ENCODE measurements at regions not wholly inside any gene's neighbourhood (a gene's known extent, or its start where the extent isn't known, plus 50 kb on each side); places are given as distances from the start of the nearest gene placed in this dataset.

DNA sequence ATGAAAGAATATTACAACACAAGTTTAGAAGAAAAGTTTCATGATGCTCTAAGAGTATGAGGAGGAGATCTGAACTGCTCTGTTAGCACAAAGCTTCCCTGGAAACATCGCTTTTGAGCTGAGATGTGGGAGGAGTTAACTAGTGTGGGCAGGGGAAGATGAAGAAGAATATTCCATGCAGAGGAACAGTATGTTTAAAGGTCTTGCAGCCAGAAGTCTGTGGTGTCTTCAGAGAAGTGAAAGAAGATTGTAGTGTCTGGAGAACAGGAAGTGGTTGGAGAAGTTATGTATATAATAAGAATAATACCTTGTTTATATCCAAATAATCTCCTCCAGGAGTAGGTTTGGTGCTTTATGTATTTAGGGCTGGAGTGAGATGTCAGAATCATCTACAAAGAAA, 406.7 kb downstream of the MAN2A1 start:
- peaks cover 11% of the 10 kb centered on the region for H3K4me1 ChIP-seq
- TF ChIP-seq Cebpa-rat (IDR thresholded peaks at IDR 0.05) = no peak
- H3K27ac ChIP-seq = no peak overlapping the region
- H3K9me3 ChIP-seq = no peaks in the 10 kb centered on the region
- H3K36me3 ChIP-seq = no peaks in the 10 kb centered on the region
- H3K4me2 ChIP-seq = 0 out of 2 replicates have a peak overlapping the region, but pooled peaks have one; percentile 19
- H3K9ac ChIP-seq = no peak overlapping the region
- no peaks in the 10 kb centered on the region for H4K20me1 ChIP-seq
- no peak overlapping the region for H3K4me3 ChIP-seq
- H3K27me3 ChIP-seq = no peaks in the 10 kb centered on the region

GRCh38 chr5:110099572-110099971, 409.8 kb downstream of the MAN2A1 start:
- H3K27me3 ChIP-seq = no peaks in the 10 kb centered on the region
- no peaks in the 10 kb centered on the region for H3K9me3 ChIP-seq
- H3K9ac ChIP-seq = no peak overlapping the region
- H3K36me3 ChIP-seq = no peaks in the 10 kb centered on the region
- no peak overlapping the region for H3K4me3 ChIP-seq
- TF ChIP-seq Cebpa-rat (IDR thresholded peaks at IDR 0.05) = no peak
- H3K27ac ChIP-seq = no peak overlapping the region
- no peak overlapping the region for H3K4me2 ChIP-seq
- H3K4me1 ChIP-seq = peaks cover 18% of the 10 kb centered on the region
- no peaks in the 10 kb centered on the region for H4K20me1 ChIP-seq

- Histone ChIP-seq H3K4me3 (no peak overlapping the region), H3K4me1 (peaks cover 8% of the 10 kb centered on the region), H3K9me3 (no peaks in the 10 kb centered on the region), H3K9ac (no peak overlapping the region), H3K27me3 (no peaks in the 10 kb centered on the region), H3K4me2 (no peak overlapping the region), H3K36me3 (no peaks in the 10 kb centered on the region), H3K27ac (no peak overlapping the region), H4K20me1 (no peaks in the 10 kb centered on the region)
- no peak for TF ChIP-seq Cebpa-rat (IDR thresholded peaks at IDR 0.05)
These were observed 413.4 kb downstream of the MAN2A1 start for GRCh38 chr5:110103081-110103480.

GRCh38 chr5:110104060-110104725, 414.5 kb downstream of the MAN2A1 start:
- no peaks in the 10 kb centered on the region for H3K36me3 ChIP-seq
- H3K27ac ChIP-seq = no peak overlapping the region
- H3K4me1 ChIP-seq = peaks cover 8% of the 10 kb centered on the region
- no peak overlapping the region for H3K9ac ChIP-seq
- H3K9me3 ChIP-seq = no peaks in the 10 kb centered on the region
- H4K20me1 ChIP-seq = no peaks in the 10 kb centered on the region
- no peak overlapping the region for H3K4me3 ChIP-seq
- H3K4me2 ChIP-seq = peak overlapping the region; percentile 47
- no peak for TF ChIP-seq Cebpa-rat (IDR thresholded peaks at IDR 0.05)
- no peaks in the 10 kb centered on the region for H3K27me3 ChIP-seq

DNA sequence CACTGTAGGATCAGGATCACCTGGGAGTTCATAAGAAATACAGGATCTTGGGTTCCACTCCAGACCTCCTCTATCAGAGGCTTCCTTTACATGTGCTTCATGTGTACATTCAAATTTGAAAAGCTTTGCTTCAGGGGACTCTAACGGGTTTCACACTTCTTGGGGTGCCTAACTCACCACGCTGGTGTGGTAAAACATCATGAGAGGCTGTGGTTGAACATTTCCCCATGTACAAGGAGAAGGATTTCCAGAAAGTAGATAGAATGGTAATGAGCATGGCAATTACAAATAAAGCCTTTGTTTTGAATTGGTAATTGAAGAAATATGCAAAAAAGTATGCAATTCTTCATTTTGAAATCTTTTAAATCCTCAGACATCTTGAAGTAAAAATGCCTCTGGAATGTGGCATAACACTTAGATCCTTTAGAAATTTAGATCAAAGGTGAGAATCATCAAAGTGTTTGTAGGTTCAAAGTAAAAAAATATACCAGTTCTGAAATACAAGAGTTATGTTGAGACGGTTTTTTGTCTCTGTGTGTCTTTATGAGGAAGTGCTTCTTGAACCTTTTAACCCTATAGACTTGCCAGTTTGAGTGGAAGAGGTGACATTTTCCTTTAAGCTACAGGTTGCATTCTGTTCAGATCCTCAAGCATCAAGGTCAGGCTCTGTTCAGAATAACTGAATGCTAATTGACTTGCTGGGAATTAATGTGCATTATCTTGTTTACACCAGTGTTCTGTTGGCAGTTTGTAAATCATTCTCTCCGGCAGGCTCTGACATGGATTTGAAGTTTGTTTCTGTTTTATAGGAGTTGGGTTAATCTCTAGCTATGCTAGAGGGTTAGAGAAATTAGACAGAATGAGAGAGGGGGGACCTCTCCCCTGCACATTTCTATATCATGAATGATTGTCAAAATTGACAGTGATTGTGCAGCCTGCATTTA, 415.3 kb downstream of the MAN2A1 start:
- Histone ChIP-seq H3K9me3 (no peaks in the 10 kb centered on the region), H3K9ac (no peak overlapping the region), H3K4me1 (peaks cover 8% of the 10 kb centered on the region), H3K4me2 (no peak overlapping the region), H4K20me1 (no peaks in the 10 kb centered on the region), H3K4me3 (no peak overlapping the region), H3K27ac (no peak overlapping the region), H3K27me3 (no peaks in the 10 kb centered on the region), H3K36me3 (no peaks in the 10 kb centered on the region)
- TF ChIP-seq Cebpa-rat (IDR thresholded peaks at IDR 0.05) = no peak

GRCh38 chr5:110105692-110106091, 416.0 kb downstream of the MAN2A1 start:
- H3K27ac ChIP-seq = no peak overlapping the region
- no peaks in the 10 kb centered on the region for H4K20me1 ChIP-seq
- H3K4me1 ChIP-seq = peaks cover 8% of the 10 kb centered on the region
- no peaks in the 10 kb centered on the region for H3K36me3 ChIP-seq
- H3K27me3 ChIP-seq = no peaks in the 10 kb centered on the region
- TF ChIP-seq Cebpa-rat (IDR thresholded peaks at IDR 0.05) = no peak
- no peak overlapping the region for H3K9ac ChIP-seq
- H3K9me3 ChIP-seq = no peaks in the 10 kb centered on the region
- H3K4me3 ChIP-seq = no peak overlapping the region
- no peak overlapping the region for H3K4me2 ChIP-seq

- Histone ChIP-seq H3K4me3 (no peak overlapping the region), H3K9ac (no peak overlapping the region), H3K27me3 (no peaks in the 10 kb centered on the region), H3K36me3 (no peaks in the 10 kb centered on the region), H4K20me1 (no peaks in the 10 kb centered on the region), H3K9me3 (no peaks in the 10 kb centered on the region), H3K4me1 (peaks cover 8% of the 10 kb centered on the region), H3K27ac (no peak overlapping the region), H3K4me2 (no peak overlapping the region)
- TF ChIP-seq Cebpa-rat (IDR thresholded peaks at IDR 0.05) = no peak
These were observed 417.0 kb downstream of the MAN2A1 start for GRCh38 chr5:110106750-110107149.

DNA sequence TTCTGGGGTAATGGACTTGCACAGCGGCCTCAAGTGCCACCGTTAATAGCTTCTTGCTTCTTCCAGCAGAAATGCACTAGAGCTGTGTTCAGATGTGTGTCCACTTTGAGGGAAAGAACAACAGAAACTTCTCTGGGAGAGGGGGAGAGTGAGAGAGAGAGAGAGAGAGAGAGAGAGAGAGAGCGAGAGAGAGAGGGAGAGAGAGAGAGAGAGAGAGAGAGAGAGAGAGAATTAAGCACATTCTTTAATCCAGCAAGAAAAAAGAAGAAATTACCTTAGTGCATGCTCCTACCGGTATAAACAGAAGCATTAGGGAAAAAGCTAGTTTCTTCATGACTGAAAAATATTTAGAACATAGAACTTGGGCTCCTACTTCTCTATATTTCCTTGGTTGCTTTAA, 418.8 kb downstream of the MAN2A1 start:
- Histone ChIP-seq H4K20me1 (no peaks in the 10 kb centered on the region), H3K4me2 (no peak overlapping the region), H3K4me1 (peaks cover 11% of the 10 kb centered on the region), H3K9ac (no peak overlapping the region), H3K27ac (no peak overlapping the region), H3K36me3 (no peaks in the 10 kb centered on the region), H3K27me3 (no peaks in the 10 kb centered on the region), H3K9me3 (no peaks in the 10 kb centered on the region), H3K4me3 (no peak overlapping the region)
- TF ChIP-seq Cebpa-rat (IDR thresholded peaks at IDR 0.05) = no peak

- H3K27ac ChIP-seq = no peak overlapping the region
- H3K27me3 ChIP-seq = no peaks in the 10 kb centered on the region
- H3K4me1 ChIP-seq = 0 out of 2 replicates have a peak, but pooled peaks cover 3% of the 10 kb centered on the region
These were observed 419.9 kb downstream of the MAN2A1 start for GRCh38 chr5:110109667-110110066.

DNA sequence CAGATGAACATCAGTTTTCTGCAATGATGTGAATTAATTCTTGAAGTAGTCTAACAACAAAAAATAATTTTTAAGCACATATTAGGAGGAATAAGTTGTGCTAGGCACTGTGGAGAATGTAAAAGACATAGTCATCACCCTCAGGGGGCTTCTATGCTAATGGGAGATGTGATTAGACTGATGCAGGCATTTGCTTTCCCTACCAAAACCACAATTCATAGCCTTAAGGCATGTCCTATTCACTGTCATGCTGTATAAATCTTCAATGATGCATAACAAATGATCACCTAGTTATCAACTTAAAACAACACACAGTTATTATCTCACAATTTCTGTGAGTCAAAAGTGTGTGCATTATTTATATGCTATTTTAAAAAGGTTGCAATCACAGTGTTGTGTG, 422.6 kb downstream of the MAN2A1 start:
- no peak for TF ChIP-seq Cebpa-rat (IDR thresholded peaks at IDR 0.05)
- peaks cover 4% of the 10 kb centered on the region; the same call in 1 of the 2 replicates for H3K9me3 ChIP-seq
- H3K27me3 ChIP-seq = no peaks in the 10 kb centered on the region
- no peaks in the 10 kb centered on the region for H3K36me3 ChIP-seq
- H3K4me3 ChIP-seq = no peak overlapping the region
- no peak overlapping the region for H3K4me2 ChIP-seq
- no peaks in the 10 kb centered on the region for H4K20me1 ChIP-seq
- peaks cover 3% of the 10 kb centered on the region; the same call in 1 of the 2 replicates for H3K4me1 ChIP-seq
- no peak overlapping the region for H3K27ac ChIP-seq
- no peak overlapping the region for H3K9ac ChIP-seq

More at GRCh38 chr5:110109667-110110066, 419.9 kb downstream of the MAN2A1 start:
- H3K36me3 ChIP-seq = no peaks in the 10 kb centered on the region
- no peak for TF ChIP-seq Cebpa-rat (IDR thresholded peaks at IDR 0.05)
- no peaks in the 10 kb centered on the region for H3K9me3 ChIP-seq
- H3K4me2 ChIP-seq = no peak overlapping the region
- no peak overlapping the region for H3K4me3 ChIP-seq
- no peak overlapping the region for H3K9ac ChIP-seq
- H4K20me1 ChIP-seq = no peaks in the 10 kb centered on the region
